8988T (cell line): ENCODE measurements at regions not wholly inside any gene's neighbourhood (a gene's known extent, or its start where the extent isn't known, plus 50 kb on each side); places are given as distances from the start of the nearest gene placed in this dataset.

Experiments used
- DNase-seq: peaks from one replicate; pipeline ENCODE4 v3.0.0; 2011

DNA sequence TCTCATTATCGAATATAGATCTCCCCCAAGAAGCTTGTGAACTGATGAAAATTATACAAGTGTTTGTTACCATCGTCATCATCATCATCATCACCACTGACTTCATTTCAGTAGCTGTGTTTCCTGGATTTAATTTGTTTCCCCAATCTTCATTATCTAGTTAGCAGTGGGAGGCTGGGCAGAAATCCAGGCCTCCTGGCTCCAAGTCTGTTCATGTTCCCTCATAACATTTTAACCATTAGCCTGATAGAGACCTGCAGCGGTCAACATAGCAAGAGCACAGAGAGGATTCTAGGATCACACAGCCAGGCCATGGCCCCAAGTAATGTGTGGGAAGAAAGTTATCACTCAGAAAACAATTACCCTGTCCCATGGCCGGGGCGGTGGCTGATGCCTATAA lies 526.2 kb upstream of the CDH11 start:
- DNase-seq: no peak

DNA sequence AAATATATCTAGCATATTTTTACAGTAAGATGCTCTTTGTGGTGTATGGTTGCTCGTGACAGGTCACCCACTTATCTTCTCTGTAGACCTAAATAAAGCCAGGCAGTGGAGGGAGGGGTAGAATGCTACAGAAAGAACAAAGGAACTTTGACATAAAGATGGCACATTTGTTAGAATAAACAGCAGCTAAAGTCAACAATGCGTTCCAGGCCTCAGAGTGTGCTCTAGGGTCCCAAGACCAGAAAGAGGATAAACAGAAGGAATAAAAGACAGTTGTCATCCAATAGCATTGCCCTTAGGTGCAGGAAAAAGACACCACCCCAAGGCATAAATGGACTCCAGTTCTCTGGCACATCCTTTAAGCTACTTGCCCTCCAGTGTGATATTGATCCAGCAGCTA lies 523.0 kb upstream of the CDH11 start:
- DNase-seq: no peak

DNA sequence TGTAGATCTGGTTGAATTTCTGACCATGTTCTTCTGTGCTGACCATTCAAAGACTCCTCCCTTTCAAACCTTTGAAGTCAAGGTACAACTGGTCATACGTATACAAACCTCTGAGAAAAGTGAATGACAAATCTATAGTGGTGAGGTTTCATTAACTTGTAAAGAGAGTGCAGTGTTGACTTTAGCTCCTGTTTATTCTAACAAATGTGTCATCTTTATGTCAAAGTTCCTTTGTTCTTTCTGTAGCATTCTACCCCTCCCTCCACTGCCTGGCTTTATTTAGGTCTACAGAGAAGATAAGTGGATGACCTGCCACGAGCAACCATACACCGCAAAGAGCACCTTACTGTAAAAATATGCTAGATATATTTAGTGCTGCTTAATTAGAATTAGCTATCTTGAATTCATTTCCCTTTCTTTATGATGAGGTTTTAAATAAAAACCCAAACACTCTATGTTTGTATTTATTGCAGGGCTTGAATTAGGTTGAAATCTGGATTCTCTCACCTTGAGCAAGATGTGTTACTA lies 520.0 kb upstream of the CDH11 start:
- DNase-seq: no peak

DNA sequence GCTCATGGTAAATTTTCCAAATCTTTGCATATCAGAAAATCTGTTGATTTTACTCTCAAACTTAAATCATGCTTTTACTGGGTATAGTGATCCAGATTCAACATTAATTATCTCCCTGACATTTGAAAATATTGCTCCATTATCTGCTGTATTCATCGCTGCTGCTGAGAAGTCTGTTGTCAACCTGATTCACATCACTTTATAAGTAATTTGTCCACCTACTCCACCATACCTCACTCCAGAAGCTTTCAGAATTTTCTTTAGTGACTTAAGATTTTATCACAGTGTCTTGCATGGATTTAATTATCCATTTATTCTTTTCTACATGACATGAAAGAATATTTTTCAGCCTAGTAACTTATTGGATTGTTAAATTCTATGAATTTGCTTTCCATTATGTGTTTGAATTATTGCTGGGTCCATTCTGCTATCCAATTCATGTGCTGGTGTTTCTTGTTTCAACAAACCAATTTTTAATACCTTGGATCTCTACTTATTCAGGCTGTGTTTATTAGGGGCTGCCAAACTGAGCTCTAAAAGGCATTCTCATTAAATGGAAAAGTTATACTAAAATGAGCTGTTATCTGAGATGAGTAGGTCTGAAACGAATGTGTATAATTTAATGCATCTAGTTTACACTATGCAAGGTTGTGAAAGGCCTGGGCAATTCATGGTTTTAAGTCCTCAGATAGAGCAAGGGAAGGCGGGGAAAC lies 519.3 kb upstream of the CDH11 start:
- no peak for DNase-seq

DNA sequence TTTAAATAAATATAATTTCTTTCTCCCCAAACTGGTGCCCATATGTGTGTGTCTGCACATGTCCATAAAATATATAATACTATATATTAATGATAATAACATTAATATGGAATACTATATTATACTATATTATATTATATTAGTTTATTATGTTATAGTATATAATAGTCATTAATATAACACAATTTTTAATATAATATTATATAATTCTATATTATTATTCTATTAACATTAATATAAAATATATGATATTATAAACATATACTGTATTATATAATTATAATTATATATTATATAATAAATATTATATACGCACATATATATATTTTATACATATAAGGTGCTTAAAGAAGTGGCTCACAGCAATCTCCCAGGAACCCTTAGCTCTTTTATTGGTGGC lies 513.0 kb upstream of the CDH11 start:
- DNase-seq: no peak

DNA sequence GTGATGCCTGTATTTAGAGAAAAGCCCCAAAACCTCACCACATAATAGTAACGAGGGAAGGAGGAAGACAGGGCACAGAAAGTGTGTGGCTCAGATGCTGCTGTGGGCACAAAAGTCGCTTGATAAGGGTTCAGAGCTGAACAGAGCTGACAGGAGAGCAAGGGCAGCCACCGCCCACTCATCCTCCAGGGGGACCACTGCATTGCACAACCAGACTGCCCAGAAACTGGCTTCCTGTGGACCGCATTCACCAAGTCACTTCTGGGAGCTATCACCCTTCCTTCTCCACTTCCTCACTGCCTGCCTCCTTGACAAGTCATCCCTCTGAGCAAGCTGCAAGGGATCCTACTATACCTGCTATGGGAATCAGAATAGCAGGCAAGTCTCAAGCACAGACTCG lies 512.4 kb upstream of the CDH11 start:
- no peak for DNase-seq

DNA sequence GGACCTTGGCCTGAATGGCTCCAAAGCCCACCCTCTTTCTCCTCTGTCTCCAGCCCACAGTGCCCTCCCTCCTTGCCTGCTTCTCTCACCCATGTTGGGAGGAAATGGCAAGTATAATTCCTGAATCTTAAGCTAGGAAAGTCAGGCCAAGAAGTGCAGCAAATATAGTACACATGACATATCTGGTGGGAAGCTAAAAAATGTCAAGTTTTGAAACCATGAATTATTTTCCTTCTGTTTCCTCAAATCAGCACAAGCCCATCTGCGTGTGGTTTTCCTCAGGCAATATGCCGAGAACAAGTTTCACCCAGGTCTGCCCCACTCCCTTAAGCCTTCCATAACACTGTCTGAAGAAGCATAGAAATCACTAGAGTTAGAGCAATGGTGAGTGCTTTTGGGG lies 502.8 kb upstream of the CDH11 start:
- no peak for DNase-seq

DNA sequence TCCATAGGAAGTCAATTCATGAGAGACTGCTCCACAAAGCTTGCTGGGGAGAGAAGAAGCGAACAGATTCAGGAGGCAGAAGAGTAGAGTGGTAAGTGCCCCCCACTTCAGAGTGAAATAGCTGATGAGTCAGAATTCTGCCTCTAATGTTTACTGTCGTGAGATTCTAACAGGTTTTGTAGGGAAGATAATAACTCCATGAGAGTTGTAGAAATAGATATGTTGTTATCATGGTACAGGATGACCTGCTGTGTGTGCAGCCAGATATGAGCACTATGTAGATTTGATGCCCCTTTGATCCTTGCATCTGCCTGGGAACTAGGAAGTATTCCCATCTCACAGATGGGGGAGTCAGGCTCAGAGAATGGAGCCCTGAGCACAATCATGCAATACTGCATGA lies 502.4 kb upstream of the CDH11 start:
- DNase-seq: no peak

DNA sequence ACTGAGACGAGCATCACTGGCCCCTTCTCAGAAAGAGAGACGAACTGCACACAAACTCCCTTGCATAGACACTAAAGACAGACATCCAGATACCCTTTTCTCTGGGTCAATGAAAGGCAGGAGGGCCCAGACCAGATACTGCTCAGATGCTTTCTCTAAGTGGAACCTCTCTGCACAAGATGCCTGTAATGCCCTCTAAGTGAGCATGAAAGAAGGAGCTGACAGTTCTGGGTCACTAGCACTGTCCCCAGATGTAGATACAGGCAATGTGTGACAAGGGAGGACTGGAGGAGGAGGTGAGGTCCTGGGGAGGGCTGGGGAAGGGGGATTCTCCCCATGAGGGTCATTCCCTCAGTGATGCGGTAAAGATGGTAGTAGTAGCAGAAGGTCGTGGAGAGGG lies 501.0 kb upstream of the CDH11 start:
- no peak for DNase-seq

DNA sequence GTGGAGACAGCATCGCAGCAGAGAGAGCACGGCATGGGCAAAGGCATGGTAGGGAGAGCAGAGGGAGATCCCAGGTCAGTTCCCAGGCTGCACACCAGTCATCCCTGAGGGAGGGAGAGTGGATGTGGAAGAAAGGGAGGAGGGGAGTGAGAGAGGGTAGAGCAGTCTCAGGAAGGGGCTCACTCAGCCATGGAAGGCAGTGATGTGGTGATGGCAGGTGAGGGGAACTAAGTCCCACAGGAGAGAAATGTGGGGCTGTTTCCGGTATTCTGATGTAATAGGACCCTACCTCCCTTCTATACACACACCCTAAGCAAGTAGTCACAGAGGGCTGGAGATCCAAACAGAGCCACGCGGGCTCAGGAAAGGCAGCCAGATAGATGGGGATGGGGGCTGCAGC lies 500.3 kb upstream of the CDH11 start:
- DNase-seq: no peak

DNA sequence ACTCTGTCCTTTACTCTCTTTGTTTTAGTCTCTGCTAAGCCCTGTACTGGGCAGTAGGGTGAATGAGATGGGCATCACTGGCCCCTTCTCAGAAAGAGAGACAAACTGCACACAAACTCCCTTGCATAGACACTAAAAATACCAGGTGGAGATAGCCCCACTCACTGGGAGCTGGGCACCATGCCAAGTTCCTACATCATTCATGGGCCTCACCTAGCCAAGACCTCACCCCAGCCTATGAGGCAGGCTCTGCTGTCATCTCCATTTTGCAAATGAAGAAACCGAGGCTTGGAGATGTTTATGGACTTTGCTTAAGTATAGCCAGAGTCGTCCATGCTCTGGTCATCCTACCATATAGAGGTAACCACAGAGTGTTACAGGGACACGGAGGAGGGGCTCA lies 499.8 kb upstream of the CDH11 start:
- no peak for DNase-seq

DNA sequence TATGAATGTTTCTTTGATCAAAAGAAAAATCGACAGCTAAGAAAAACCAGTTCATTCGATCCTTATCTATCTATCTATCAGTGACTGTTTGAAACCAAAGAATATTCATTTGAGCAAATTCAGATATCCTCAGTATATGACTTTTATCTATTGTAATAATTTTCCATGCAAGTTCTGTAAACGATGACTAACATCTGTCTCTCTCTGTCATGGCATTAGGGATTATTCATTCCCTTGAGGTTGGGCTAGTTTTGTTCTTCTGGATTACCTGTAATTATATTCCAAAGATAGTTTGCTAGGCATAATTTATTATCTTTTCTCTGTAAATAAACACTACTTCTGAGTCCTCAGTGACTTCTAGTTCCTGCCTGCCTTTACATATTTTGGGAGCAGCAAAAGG lies 497.7 kb upstream of the CDH11 start:
- no peak for DNase-seq

DNA sequence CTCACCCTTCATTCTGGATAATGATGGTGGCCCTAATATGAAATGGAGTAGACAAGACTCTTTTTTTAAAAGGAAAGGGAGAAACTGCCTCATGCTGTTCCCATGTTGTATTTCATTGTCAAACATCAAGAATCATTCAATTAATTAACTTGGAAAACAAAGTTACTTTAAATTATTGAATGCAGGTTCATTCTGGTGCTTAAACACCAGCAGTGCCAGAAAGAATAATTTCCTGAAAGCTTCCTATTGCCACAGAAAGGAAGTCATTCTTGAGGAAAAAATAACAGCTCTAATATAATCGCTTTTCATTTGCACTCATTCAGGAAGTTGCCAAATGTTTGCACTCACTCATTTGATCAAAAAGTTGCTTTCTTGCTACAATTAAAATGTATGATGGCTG lies 497.1 kb upstream of the CDH11 start:
- no peak for DNase-seq

DNA sequence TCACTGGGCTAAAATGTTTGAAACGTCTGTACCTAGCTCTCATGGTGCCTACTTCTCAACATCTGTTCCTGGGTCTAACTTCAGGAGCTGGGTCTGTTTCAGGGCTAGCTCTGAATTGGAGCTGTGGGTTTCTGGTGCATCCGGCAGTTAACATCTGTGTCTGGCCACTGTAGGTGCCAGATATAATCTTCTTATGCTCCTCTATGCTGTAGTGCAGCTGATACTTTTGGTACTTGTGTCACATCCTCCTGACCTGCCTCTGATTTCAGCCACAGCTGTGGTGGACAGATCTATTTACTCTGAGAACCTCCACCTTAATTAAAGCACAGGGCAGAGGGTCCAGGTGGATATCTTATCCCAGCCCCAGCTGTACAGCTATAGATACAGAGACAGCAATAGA lies 496.5 kb upstream of the CDH11 start:
- DNase-seq: no peak

DNA sequence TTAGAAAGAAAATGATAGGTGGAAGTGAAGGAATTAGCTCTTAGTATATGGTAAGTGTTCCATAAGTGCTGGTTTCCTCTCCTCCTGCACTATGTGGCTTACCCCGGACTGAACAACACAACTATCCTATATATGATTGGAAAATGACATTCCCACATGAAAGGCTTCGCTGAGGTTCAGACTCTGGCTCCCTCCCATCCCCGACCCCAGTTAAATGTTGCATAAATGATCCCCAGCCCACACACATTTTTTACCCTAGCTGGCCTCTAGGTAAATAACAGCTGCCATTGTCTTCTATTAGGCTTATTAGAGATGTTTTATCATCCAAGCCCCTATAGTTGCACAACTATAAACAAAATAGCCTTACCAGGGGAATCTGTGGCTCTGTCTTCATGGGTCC lies 495.6 kb upstream of the CDH11 start:
- no peak for DNase-seq

DNA sequence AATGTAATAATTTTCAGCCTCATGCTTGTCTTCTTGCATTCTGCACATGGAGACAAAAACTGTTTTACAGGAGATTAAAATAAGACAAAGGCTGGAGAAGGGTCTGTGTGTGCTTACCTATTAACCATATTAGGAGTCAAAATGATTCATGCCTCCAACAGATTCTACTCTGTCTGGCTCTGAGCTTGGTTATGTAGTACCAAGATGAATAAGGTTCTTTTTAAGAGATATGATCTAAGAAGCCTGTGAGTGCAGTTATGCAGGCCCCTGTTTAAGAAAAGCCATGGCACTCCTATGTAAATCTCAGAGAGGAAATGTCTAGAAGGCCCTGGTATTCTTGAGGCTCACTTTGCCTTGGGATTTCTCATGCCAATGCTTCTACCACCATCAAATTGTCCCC lies 486.6 kb upstream of the CDH11 start:
- DNase-seq: no peak

DNA sequence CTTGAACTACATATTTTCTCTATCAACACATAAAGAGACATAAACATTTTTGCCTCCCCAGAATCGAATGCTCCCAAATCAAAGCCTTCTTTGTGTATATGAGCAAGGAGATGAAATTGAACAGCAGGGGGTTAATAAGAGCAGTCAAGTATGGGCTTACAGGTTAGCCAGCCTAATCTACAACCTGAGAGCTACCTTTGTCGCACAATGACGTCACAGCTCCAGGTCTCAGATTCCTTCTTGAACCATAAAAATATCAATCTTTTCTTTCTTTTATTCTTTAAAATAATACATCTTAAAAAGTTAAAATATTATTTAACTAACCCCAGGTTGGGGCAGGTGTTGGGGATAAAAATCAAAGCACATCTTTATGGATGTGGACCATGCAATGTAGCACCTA lies 482.9 kb upstream of the CDH11 start:
- DNase-seq: no peak

DNA sequence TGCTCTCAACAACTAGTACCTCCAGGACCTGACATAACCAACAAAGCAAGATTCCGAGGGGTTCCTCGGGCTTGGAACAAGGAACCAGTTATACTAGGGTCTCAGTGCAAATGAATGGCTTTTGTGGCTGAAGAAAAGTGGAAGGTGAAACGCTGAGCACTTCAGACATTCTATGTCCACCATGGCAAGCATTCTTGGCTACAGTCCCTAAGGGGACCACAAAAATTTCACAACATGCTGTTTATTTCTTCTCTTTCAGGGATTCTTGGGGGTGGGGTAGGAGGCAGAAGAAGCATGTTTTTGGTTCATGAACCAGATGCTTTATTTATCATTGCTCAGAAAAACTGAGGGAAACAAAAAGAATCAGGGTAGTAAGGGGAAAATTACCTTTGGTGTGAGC lies 479.9 kb upstream of the CDH11 start:
- DNase-seq: no peak

DNA sequence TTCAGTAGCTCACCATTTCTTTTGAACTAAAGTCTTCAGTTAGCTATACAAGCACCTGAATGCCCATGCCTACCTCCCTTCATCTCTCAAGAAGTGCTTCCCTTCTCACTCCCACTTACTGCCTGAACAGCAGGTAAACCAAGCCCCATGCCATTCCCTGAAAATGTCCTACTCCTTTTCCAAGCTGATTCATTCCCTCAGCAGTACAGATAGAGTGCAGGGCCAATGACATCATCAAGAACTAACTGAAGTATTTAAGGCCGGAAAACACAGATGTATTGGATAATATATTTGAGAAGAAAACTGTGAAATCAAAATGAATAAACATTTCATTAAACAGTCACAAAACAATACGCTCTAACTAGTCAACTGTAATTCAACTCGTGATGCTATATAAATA lies 478.8 kb upstream of the CDH11 start:
- DNase-seq: no peak

DNA sequence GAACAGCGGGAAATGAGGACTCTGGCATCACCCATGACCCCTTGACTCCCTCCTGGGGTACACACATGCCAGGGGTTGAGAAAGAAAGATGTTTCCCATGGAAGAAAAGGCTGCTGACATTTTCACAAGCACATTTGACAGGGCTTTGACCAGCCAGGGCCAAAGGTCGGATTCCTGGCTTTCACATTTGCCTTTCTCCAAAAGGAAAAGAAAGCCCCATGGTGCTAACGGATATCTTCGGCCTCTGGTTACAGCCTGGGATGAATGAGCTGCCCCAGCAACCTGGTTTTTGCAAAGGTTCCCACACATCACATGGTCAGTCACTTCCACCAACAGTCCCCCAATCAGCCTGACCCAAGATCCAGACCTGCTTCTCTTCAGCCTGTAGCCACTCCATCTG lies 478.2 kb upstream of the CDH11 start:
- DNase-seq: no peak

DNA sequence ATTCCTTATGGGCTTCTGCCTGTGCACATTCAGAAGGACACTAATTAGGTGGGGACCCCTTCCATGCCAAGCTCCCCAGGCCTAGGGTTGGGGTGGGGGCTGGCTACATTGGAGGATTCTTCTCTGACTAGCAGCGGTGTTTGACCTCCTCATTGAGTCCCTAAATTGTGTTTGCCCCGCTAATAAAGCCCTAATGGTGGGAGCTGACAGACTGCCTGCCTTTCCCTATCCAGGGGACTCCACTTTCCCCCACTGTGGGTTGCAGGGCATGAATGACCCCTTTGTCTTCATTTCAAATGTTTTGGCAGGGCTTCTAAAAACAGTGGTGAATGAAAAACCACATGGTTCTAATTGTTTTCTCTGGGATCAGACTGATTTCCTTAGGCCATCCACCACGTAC lies 476.8 kb upstream of the CDH11 start:
- DNase-seq: no peak

DNA sequence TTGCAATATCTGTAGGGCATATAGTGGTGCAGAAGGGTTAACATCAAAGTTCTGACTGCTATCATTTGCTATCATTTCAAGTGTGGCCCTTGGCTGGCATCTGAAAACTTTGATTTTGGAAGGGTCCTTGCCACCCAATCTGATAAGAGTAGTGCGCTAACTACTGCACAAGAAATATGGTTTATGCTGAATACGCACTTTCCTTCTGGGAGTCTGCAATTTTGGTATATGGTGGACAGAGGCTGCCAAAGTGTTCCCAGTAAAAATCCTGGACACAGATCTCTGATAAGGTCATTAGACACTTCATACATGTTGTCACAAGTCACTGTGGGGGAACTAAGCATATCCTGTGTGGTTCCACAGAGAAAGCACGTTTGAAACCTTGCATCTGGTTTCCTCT lies 461.6 kb upstream of the CDH11 start:
- no peak for DNase-seq

DNA sequence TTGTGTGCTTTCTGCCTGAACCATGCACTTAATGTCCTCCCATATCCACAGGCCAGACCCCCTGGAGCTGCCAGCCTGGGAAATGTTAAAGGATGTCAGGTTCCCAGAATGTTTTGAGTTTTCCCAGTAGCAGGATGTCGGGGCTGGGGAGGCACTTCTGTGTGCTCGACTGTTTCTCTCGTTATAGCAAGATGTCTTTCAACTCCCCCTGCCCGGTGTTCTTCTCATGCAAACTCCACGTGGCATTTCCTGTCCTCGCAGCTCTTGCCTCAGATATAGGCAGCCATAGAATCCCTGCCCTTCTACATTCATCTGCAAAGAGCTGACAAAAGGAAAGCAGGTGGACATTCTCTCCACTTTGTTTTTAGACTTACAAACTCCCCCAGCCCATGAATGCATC lies 457.2 kb upstream of the CDH11 start:
- no peak for DNase-seq

DNA sequence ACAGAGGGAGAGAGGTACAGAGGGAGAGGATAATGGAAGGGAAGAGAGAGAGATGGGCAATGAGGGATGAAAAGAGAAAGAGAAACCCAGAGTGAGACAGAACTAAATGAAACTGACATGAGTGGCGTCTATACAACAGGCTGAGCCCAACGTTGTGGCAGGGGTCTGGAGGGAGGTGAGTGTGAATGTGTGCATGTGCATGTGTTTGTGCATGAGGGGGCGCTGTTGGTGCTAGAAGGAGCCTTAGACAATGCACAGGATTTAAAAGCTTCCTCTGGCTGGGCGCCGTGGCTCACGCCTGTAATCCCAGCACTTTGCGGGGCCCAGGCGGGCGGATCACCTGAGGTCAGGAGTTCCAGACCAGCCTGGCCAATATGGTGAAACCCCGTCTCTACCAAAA lies 454.8 kb upstream of the CDH11 start:
- DNase-seq: no peak

DNA sequence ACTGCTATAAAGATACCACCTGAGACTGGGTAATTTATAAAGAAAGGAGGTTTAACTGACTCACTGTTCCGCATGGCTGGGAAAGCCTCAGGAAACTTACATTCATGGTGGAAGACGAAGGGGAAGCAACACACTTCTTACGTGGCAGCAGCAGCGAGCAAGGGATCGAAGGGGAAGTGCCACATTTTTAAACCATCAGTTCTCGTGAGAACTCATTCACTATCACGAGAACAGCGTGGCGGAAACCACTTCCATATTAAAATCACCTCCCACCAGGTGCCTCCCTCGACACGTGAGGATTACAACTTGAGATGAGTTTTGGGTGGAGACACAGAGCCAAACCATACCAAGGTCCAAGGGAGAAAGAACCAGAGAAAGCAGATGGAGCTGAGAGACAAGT lies 454.3 kb upstream of the CDH11 start:
- DNase-seq: no peak
